Hepatocyte (in vitro differentiated cells): ENCODE measurements at regions not wholly inside any gene's neighbourhood (a gene's known extent, or its start where the extent isn't known, plus 50 kb on each side); places are given as distances from the start of the nearest gene placed in this dataset.

Source experiments
- DNase-seq: peaks from one replicate; pipeline ENCODE4 v3.0.0-alpha.2; 2016; ENCODE audit warnings: low spot score
- H2AFZ ChIP-seq: fragments of 200-600 bp; sonication (generic); 2 replicates; pipeline ENCODE4 v1.6.0; 2016; ENCODE audit warnings: antibody characterized with exemption, mild to moderate bottlenecking
- H3K27ac ChIP-seq: fragments of 200-600 bp; sonication (generic); 2 replicates; pipeline ENCODE4 v1.5.1; 2016; ENCODE audit warnings: mild to moderate bottlenecking
- H3K27me3 ChIP-seq: fragments of 200-600 bp; sonication (generic); 2 replicates; pipeline ENCODE4 v1.6.1; 2016
- H3K36me3 ChIP-seq: fragments of 200-600 bp; sonication (generic); replicated peaks from 2 replicates; pipeline ENCODE4 v1.5.1; 2016; ENCODE audit warnings: low read depth; ENCODE audit not compliant: insufficient read depth
- H3K4me1 ChIP-seq: fragments of 200-600 bp; sonication (generic); 2 replicates; pipeline ENCODE4 v1.5.1; 2016; ENCODE audit warnings: mild to moderate bottlenecking, moderate library complexity; ENCODE audit not compliant: insufficient read depth
- H3K4me2 ChIP-seq: fragments of 200-600 bp; sonication (generic); 2 replicates; pipeline ENCODE4 v1.6.0; 2016
- H3K4me3 ChIP-seq: fragments of 200-600 bp; sonication (generic); 2 replicates; pipeline ENCODE4 v1.5.1; 2016; ENCODE audit warnings: mild to moderate bottlenecking
- H3K79me2 ChIP-seq: fragments of 200-600 bp; sonication (generic); 2 replicates; pipeline ENCODE4 v1.6.0; 2017; ENCODE audit warnings: mild to moderate bottlenecking
- H3K9me2 ChIP-seq: fragments of 200-600 bp; sonication (generic); replicated peaks from 2 replicates; pipeline ENCODE4 v1.6.0; 2017; ENCODE audit warnings: mild to moderate bottlenecking; ENCODE audit not compliant: insufficient read depth
- H3K9me3 ChIP-seq: fragments of 200-600 bp; sonication (generic); 2 replicates; pipeline ENCODE4 v1.5.1; 2016; ENCODE audit warnings: low read depth, mild to moderate bottlenecking
- H4K20me1 ChIP-seq: fragments of 200-600 bp; sonication (generic); 2 replicates; pipeline ENCODE4 v1.6.0; 2016; ENCODE audit warnings: mild to moderate bottlenecking; ENCODE audit not compliant: insufficient read depth, poor library complexity, severe bottlenecking
- EZH2 ChIP-seq: fragments of 200-600 bp; sonication (generic); IDR thresholded peaks from 2 replicates; pipeline ENCODE4 v1.6.1; 2016; ENCODE audit warnings: antibody characterized with exemption, mild to moderate bottlenecking, borderline replicate concordance
- EZH2phosphoT487 ChIP-seq: fragments of 200-600 bp; sonication (generic); IDR thresholded peaks from one replicate; pipeline ENCODE4 v1.6.1; 2018; ENCODE audit warnings: antibody characterized with exemption, mild to moderate bottlenecking, low read depth, moderate library complexity; ENCODE audit not compliant: unreplicated experiment, severe bottlenecking
- WGBS: methylation state at CpG from one replicate; pipeline ENCODE4 v1.1.6; 2016; ENCODE audit warnings: low lambda C conversion rate; ENCODE audit errors: missing lambda C conversion rate; 5-methylcytosine and 5-hydroxymethylcytosine counted together
- TF ChIP-seq, protein P1 (sequence below): fragments of 200-600 bp; sonication (generic); IDR thresholded peaks from 2 replicates; pipeline ENCODE4 v1.5.1; 2016; ENCODE audit warnings: antibody characterized with exemption, mild to moderate bottlenecking; ENCODE audit not compliant: poor library complexity

- TF ChIP-seq EZH2phosphoT487 (no peak), EZH2 (no peak)
- TF ChIP-seq, protein P1, sequence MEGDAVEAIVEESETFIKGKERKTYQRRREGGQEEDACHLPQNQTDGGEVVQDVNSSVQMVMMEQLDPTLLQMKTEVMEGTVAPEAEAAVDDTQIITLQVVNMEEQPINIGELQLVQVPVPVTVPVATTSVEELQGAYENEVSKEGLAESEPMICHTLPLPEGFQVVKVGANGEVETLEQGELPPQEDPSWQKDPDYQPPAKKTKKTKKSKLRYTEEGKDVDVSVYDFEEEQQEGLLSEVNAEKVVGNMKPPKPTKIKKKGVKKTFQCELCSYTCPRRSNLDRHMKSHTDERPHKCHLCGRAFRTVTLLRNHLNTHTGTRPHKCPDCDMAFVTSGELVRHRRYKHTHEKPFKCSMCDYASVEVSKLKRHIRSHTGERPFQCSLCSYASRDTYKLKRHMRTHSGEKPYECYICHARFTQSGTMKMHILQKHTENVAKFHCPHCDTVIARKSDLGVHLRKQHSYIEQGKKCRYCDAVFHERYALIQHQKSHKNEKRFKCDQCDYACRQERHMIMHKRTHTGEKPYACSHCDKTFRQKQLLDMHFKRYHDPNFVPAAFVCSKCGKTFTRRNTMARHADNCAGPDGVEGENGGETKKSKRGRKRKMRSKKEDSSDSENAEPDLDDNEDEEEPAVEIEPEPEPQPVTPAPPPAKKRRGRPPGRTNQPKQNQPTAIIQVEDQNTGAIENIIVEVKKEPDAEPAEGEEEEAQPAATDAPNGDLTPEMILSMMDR = no peak
- WGBS = 91% methylated on average over 17 of the region's 17 CpGs
- Histone ChIP-seq H3K4me3 (no peak overlapping the region), H3K27me3 (peaks cover 21% of the 10 kb centered on the region), H4K20me1 (no peaks in the 10 kb centered on the region), H3K4me1 (no peaks in the 10 kb centered on the region), H3K79me2 (no peaks in the 10 kb centered on the region), H3K9me3 (no peaks in the 10 kb centered on the region), H3K27ac (no peak overlapping the region), H3K4me2 (no peak overlapping the region), H3K36me3 (no peaks in the 10 kb centered on the region), H2AFZ (no peak overlapping the region), H3K9me2 (no peaks in the 10 kb centered on the region)
- DNase-seq = no peak
Measured at GRCh38 chr9:93818827-93819472, 136.2 kb downstream of the BARX1 start.

- Histone ChIP-seq H4K20me1 (no peaks in the 10 kb centered on the region), H3K9me2 (no peaks in the 10 kb centered on the region), H2AFZ (no peak overlapping the region), H3K79me2 (no peaks in the 10 kb centered on the region), H3K9me3 (no peaks in the 10 kb centered on the region), H3K27me3 (peaks cover 21% of the 10 kb centered on the region), H3K4me2 (no peak overlapping the region), H3K27ac (no peak overlapping the region), H3K4me1 (no peaks in the 10 kb centered on the region), H3K36me3 (no peaks in the 10 kb centered on the region), H3K4me3 (no peak overlapping the region)
- no peak for TF ChIP-seq EZH2
- TF ChIP-seq EZH2phosphoT487 = no peak
- DNase-seq = no peak
Measured at GRCh38 chr9:93818237-93818636, 136.9 kb downstream of the BARX1 start.

DNA sequence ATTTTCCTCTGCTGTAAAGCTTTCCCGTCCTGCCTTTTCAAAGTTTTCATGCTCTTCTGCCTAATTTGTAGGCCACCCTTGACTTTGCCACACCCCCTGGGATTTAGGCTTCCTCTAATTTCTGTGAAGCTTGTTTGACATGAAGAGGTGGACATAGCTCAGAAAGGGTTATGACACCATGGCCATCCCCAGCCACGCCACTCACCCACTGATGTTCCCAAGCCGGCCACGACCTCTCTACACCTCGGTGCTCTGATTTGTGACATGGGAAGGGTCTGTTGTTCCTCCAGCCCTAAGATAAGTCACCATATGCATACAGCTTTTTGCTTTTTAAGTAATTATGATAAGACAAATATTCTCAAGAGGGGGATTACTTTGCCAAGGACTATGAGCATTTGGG, 139.5 kb downstream of the BARX1 start:
- Histone ChIP-seq H4K20me1 (no peaks in the 10 kb centered on the region), H3K79me2 (no peaks in the 10 kb centered on the region), H3K27ac (no peak overlapping the region), H3K9me3 (no peaks in the 10 kb centered on the region), H3K4me2 (no peak overlapping the region), H3K4me1 (no peaks in the 10 kb centered on the region), H3K27me3 (peaks cover 17% of the 10 kb centered on the region), H3K36me3 (no peaks in the 10 kb centered on the region), H3K9me2 (no peaks in the 10 kb centered on the region), H3K4me3 (no peak overlapping the region), H2AFZ (no peak overlapping the region)
- no peak for TF ChIP-seq EZH2
- TF ChIP-seq, protein P1 = no peak
- TF ChIP-seq EZH2phosphoT487 = no peak
- WGBS = 89% methylated on average over 5 of the region's 5 CpGs
- DNase-seq = no peak

GRCh38 chr9:93815135-93815534, 140.0 kb downstream of the BARX1 start:
- H3K27me3 ChIP-seq = peaks cover 17% of the 10 kb centered on the region
- TF ChIP-seq, protein P1 = no peak
- no peak for TF ChIP-seq EZH2
- no peak for TF ChIP-seq EZH2phosphoT487
- no peak for DNase-seq

More at GRCh38 chr9:93815135-93815534, 140.0 kb downstream of the BARX1 start:
- H3K9me2 ChIP-seq = no peaks in the 10 kb centered on the region
- no peak overlapping the region for H3K4me2 ChIP-seq
- H3K27ac ChIP-seq = no peak overlapping the region
- H3K4me3 ChIP-seq = no peak overlapping the region
- H2AFZ ChIP-seq = no peak overlapping the region
- 82% methylated on average over 4 of the region's 4 CpGs for WGBS
- H3K9me3 ChIP-seq = no peaks in the 10 kb centered on the region
- no peaks in the 10 kb centered on the region for H3K4me1 ChIP-seq
- no peaks in the 10 kb centered on the region for H3K79me2 ChIP-seq
- no peaks in the 10 kb centered on the region for H3K36me3 ChIP-seq
- no peaks in the 10 kb centered on the region for H4K20me1 ChIP-seq
